Pancreas (tissue), 10 donors: ENCODE measurements at regions not wholly inside any gene's neighbourhood (a gene's known extent, or its start where the extent isn't known, plus 50 kb on each side); places are given as distances from the start of the nearest gene placed in this dataset.

ENCODE experiments used
- ATAC-seq, 4 donors: fragments of 200-7000 bp; cut with Tn5 transposase; one replicate each; pipeline versions ENCODE4 v1.8.0 to v1.9.1; 2020; ENCODE audit warnings: mild to moderate bottlenecking in 4 of 4, moderate library complexity in 4 of 4
- DNase-seq, 6 donors: peaks; one replicate each; pipeline ENCODE4 v3.0.0-alpha.2; 2020
- FAIRE-seq: peaks from 2 replicates; lab custom pipeline; 2012; peaks lifted over from hg19 to GRCh38; lab: Jason Lieb, UNC
- H3K27ac ChIP-seq, 4 donors: fragments of 200-600 bp; sonication (generic); 1 replicate in 3 of 4; 2 replicates in 1 of 4; pipeline versions ENCODE4 v1.5.0 to v1.8.0; 2020
- H3K27me3 ChIP-seq, 4 donors: fragments of 200-600 bp; one replicate each; pipeline ENCODE4 v1.8.0; 2021
- H3K36me3 ChIP-seq, 3 donors: fragments of 200-600 bp; sonication (generic) in 1 of 3; one replicate each; pipeline versions ENCODE4 v1.5.0 to v1.8.0; 2020 to 2021
- H3K4me1 ChIP-seq, 3 donors: fragments of 200-600 bp; one replicate each; pipeline ENCODE4 v1.8.0; 2021
- H3K4me3 ChIP-seq, 4 donors: fragments of 200-600 bp; sonication (generic) in 2 of 4; one replicate each; pipeline versions ENCODE4 v1.5.0 to v1.8.0; 2020 to 2021
- H3K9me3 ChIP-seq, 4 donors: fragments of 200-600 bp; one replicate each; pipeline ENCODE4 v1.8.0; 2021
- CTCF ChIP-seq, 4 donors: fragments of 200-600 bp; sonication (generic) in 3 of 4; IDR thresholded peaks; one replicate each; pipeline versions ENCODE4 v1.5.0 to v1.8.0; 2021; ENCODE audit warnings: antibody characterized with exemption in 4 of 4
- WGBS, 2 donors: extraction: QIAGEN DNeasy Blood & Tissue Kit; methylation state at CpG; one replicate each; pipeline ENCODE4 v1.1.7; 2013; 5-methylcytosine and 5-hydroxymethylcytosine counted together
- intact Hi-C, 3 donors: fragments of 100-400 bp; cut with DNase I; formaldehyde crosslinking; loops; one replicate each; pipeline versions ENCODE4 v1.11.1 to v1.14.2; 2022
- donor health status: healthy with polysubstance abuse.
- donor health status: DM: no; HTN: no; CAD: no; lungs with moderate emphysema.
- donor health status: DM: no; HTN: no; CAD: no.
- donor health status: control.
- donor health status: control.
- donor health status: Bipolar disorder and iron deficiency.
- donor health status: DM: yes; HTN: yes; CAD: no.
- donor health status: DM: no; HTN: no; CAD: no.
- donor health status: DM: no; HTN: no; CAD: no.
- donor health status: DM: yes; HTN: yes; CAD: no.

GRCh38 chr6:113636357-113636824, 220.8 kb upstream of the MARCKS start:
- intact Hi-C loops: no loop called here
- Histone ChIP-seq H3K4me3 (no peak overlapping the region), H3K9me3 (no peaks in the 10 kb centered on the region), H3K36me3 (no peaks in the 10 kb centered on the region), H3K27ac (peak overlapping the region in 2 of 4 donors; percentile 48 to 62), H3K4me1 (peaks cover 23 to 61% (median 38%) of the 10 kb centered on the region in 3 donors), H3K27me3 (no peaks in the 10 kb centered on the region)
- no peak for TF ChIP-seq CTCF (IDR thresholded peaks at IDR 0.05)
- ATAC-seq (peak in 3 of 4 donors; percentile 8 to 44 (median 21)), FAIRE-seq (no peak), DNase-seq (no peak)
- 11 to 25% methylated on average over 1 of the region's 1 CpG for WGBS, 2 donors

- no peak for TF ChIP-seq CTCF (IDR thresholded peaks at IDR 0.05)
- peak overlapping the region in 3 of 4 donors; percentile 3 to 52 (median 10) for H3K27ac ChIP-seq
- no peak overlapping the region for H3K4me3 ChIP-seq
- FAIRE-seq (no peak), ATAC-seq (peak; percentile 9 to 47 (median 24)), DNase-seq (peak in 1 of 6 donors; percentile 43)
- intact Hi-C loops: loop anchor here in 1 of 3 donors (10.0 kb wide), 1 partner anchor 215 kb away; the partner anchor contains the start of gene MARCKS
- H3K36me3 ChIP-seq: no peaks in the 10 kb centered on the region
- no peaks in the 10 kb centered on the region for H3K9me3 ChIP-seq
- no peaks in the 10 kb centered on the region for H3K27me3 ChIP-seq
- peaks cover 28 to 60% (median 49%) of the 10 kb centered on the region in 3 donors for H3K4me1 ChIP-seq
Measured at GRCh38 chr6:113640051-113640450, 217.1 kb upstream of the MARCKS start.

GRCh38 chr6:113642001-113642713, 215.0 kb upstream of the MARCKS start:
- ATAC-seq: peak in 2 of 4 donors; percentile 1 to 6
- Histone ChIP-seq H3K27me3 (no peaks in the 10 kb centered on the region), H3K4me1 (peaks cover 21 to 51% (median 33%) of the 10 kb centered on the region in 3 donors), H3K27ac (peak overlapping the region; percentile 23 to 83 (median 76)), H3K4me3 (peak overlapping the region in 1 of 4 donors; percentile 20), H3K9me3 (no peaks in the 10 kb centered on the region), H3K36me3 (no peaks in the 10 kb centered on the region)
- FAIRE-seq: no peak
- no peak for DNase-seq
- intact Hi-C loops: loop anchor here in 1 of 3 donors (10.0 kb wide), 1 partner anchor 213 kb away; the partner anchor contains the start of gene MARCKS
- TF ChIP-seq CTCF (IDR thresholded peaks at IDR 0.05): no peak
- 72 to 74% methylated on average over 7 of the region's 7 CpGs for WGBS, 2 donors

GRCh38 chr6:113642714-113643406, 214.3 kb upstream of the MARCKS start:
- H3K4me3 ChIP-seq: peak overlapping the region in 1 of 4 donors; percentile 20
- H3K27me3 ChIP-seq: no peaks in the 10 kb centered on the region
- H3K27ac ChIP-seq: peak overlapping the region; percentile 23 to 83 (median 76)
- peak; percentile 89 to 96 (median 93) for ATAC-seq
- no peaks in the 10 kb centered on the region for H3K9me3 ChIP-seq
- DNase-seq: peak in 4 of 6 donors; percentile 84 to 97 (median 94)
- WGBS, 2 donors: 25 to 34% methylated on average over 2 of the region's 2 CpGs
- H3K36me3 ChIP-seq: no peaks in the 10 kb centered on the region
- no peak for TF ChIP-seq CTCF (IDR thresholded peaks at IDR 0.05)
- intact Hi-C loops: loop anchor here in 1 of 3 donors (10.0 kb wide), 1 partner anchor 212 kb away; the partner anchor contains the start of gene MARCKS
- peaks cover 21 to 51% (median 33%) of the 10 kb centered on the region in 3 donors for H3K4me1 ChIP-seq
- FAIRE-seq: peak; percentile 85
